HEK293 (cell line): ENCODE measurements at regions not wholly inside any gene's neighbourhood (a gene's known extent, or its start where the extent isn't known, plus 50 kb on each side); places are given as distances from the start of the nearest gene placed in this dataset.

Experiments
- BCL11A ChIP-seq: fragments of 450-650 bp; formaldehyde crosslinking; IDR thresholded peaks from 2 replicates; pipeline ENCODE4 v1.5.1; 2016; ENCODE audit warnings: low read depth, missing biosample characterization, missing genetic modification characterization
- ELK4 ChIP-seq: IDR thresholded peaks from 2 replicates; pipeline ENCODE4 v1.6.1; 2011; ENCODE audit warnings: mild to moderate bottlenecking, low read depth, low read length, borderline replicate concordance
- PRDM10 ChIP-seq: fragments of 450-650 bp; formaldehyde crosslinking; IDR thresholded peaks from 2 replicates; pipeline ENCODE4 v1.5.1; 2016; ENCODE audit warnings: missing biosample characterization, missing genetic modification characterization
- PRDM4 ChIP-seq: fragments of 450-650 bp; formaldehyde crosslinking; IDR thresholded peaks from 2 replicates; pipeline ENCODE4 v1.5.1; 2017; ENCODE audit warnings: missing biosample characterization, missing genetic modification characterization
- PRDM6 ChIP-seq: fragments of 450-650 bp; formaldehyde crosslinking; IDR thresholded peaks from 2 replicates; pipeline ENCODE4 v1.5.1; 2017; ENCODE audit warnings: missing biosample characterization, missing genetic modification characterization
- TRIM28 ChIP-seq: IDR thresholded peaks from 2 replicates; pipeline ENCODE4 v1.6.1; 2011; ENCODE audit warnings: low read length, control low read depth, borderline replicate concordance
- ZBTB1 ChIP-seq: fragments of 450-650 bp; formaldehyde crosslinking; IDR thresholded peaks from 2 replicates; pipeline ENCODE4 v1.5.1; 2016; ENCODE audit warnings: missing biosample characterization, missing genetic modification characterization
- ZBTB48 ChIP-seq: fragments of 450-650 bp; formaldehyde crosslinking; IDR thresholded peaks from 2 replicates; pipeline ENCODE4 v1.5.1; 2016; ENCODE audit warnings: missing biosample characterization, missing genetic modification characterization
- ZEB2 ChIP-seq: fragments of 450-650 bp; formaldehyde crosslinking; IDR thresholded peaks from 2 replicates; pipeline ENCODE4 v1.5.1; 2016; ENCODE audit warnings: missing biosample characterization, missing genetic modification characterization
- ZNF19 ChIP-seq: fragments of 450-650 bp; formaldehyde crosslinking; IDR thresholded peaks from 2 replicates; pipeline ENCODE4; 2016; ENCODE audit warnings: missing biosample characterization, missing genetic modification characterization, low read depth
- ZNF2 ChIP-seq: fragments of 450-650 bp; formaldehyde crosslinking; IDR thresholded peaks from 2 replicates; pipeline ENCODE4 v1.5.1; 2016; ENCODE audit warnings: missing biosample characterization, missing genetic modification characterization
- ZNF24 ChIP-seq: fragments of 450-650 bp; formaldehyde crosslinking; IDR thresholded peaks from 2 replicates; pipeline ENCODE4 v1.5.1; 2016; ENCODE audit warnings: missing biosample characterization, missing genetic modification characterization
- ZNF292 ChIP-seq: fragments of 450-650 bp; formaldehyde crosslinking; IDR thresholded peaks from 2 replicates; pipeline ENCODE4 v1.5.1; 2016; ENCODE audit warnings: low read depth, missing biosample characterization, missing genetic modification characterization, borderline replicate concordance
- ZNF335 ChIP-seq: fragments of 450-650 bp; formaldehyde crosslinking; conservative IDR thresholded peaks from 2 replicates; pipeline ENCODE4 v1.5.1; 2016; ENCODE audit warnings: missing biosample characterization, missing genetic modification characterization
- ZNF366 ChIP-seq: fragments of 450-650 bp; formaldehyde crosslinking; conservative IDR thresholded peaks from 2 replicates; pipeline ENCODE4 v1.5.1; 2016; ENCODE audit warnings: missing biosample characterization, missing genetic modification characterization
- ZNF391 ChIP-seq: fragments of 450-650 bp; formaldehyde crosslinking; IDR thresholded peaks from 2 replicates; pipeline ENCODE4 v1.5.1; 2016; ENCODE audit warnings: low read depth, missing biosample characterization, missing genetic modification characterization, borderline replicate concordance
- ZNF488 ChIP-seq: fragments of 450-650 bp; formaldehyde crosslinking; IDR thresholded peaks from 2 replicates; pipeline ENCODE4 v1.5.1; 2016; ENCODE audit warnings: missing biosample characterization, missing genetic modification characterization
- ZNF561 ChIP-seq: fragments of 450-650 bp; IDR thresholded peaks from 2 replicates; pipeline ENCODE4 v1.5.1; 2018; ENCODE audit warnings: missing biosample characterization, missing genetic modification characterization, borderline replicate concordance
- ZNF596 ChIP-seq: fragments of 450-650 bp; IDR thresholded peaks from 2 replicates; pipeline ENCODE4 v1.5.0; 2018; ENCODE audit warnings: missing biosample characterization, mild to moderate bottlenecking, missing genetic modification characterization, moderate library complexity
- ZNF645 ChIP-seq: fragments of 450-650 bp; formaldehyde crosslinking; IDR thresholded peaks from 2 replicates; pipeline ENCODE4; 2016; ENCODE audit warnings: missing biosample characterization, missing genetic modification characterization
- ZNF654 ChIP-seq: fragments of 450-650 bp; formaldehyde crosslinking; IDR thresholded peaks from 2 replicates; pipeline ENCODE4 v1.5.1; 2016; ENCODE audit warnings: low read depth, missing biosample characterization, missing genetic modification characterization
- ZNF777 ChIP-seq: fragments of 450-650 bp; formaldehyde crosslinking; IDR thresholded peaks from 2 replicates; pipeline ENCODE4 v1.5.1; 2017; ENCODE audit warnings: missing biosample characterization, missing genetic modification characterization, borderline replicate concordance
- ZSCAN16 ChIP-seq: fragments of 450-650 bp; formaldehyde crosslinking; IDR thresholded peaks from 2 replicates; pipeline ENCODE4 v1.5.1; 2016; ENCODE audit warnings: missing biosample characterization, missing genetic modification characterization

- TF ChIP-seq TRIM28 (peak; percentile 86; the same call in 1 of the 2 replicates), ZNF2 (tag by site-specific recombination) (peak; percentile 82), ZNF335 (tag by site-specific recombination) (peak; percentile 63), ZNF24 (tag by site-specific recombination) (peak; percentile 75; the same call in 1 of the 2 replicates), ZNF645 (tag by site-specific recombination) (no peak), PRDM4 (peak; percentile 59), BCL11A (tag by site-specific recombination) (peak; percentile 72; the same call in 1 of the 2 replicates), PRDM6 (0 out of 2 replicates have a peak, but pooled peaks have one; percentile 6), ZBTB1 (tag by site-specific recombination) (peak; percentile 72; the same call in 1 of the 2 replicates), ZNF391 (tag by site-specific recombination) (peak; percentile 84; the same call in 1 of the 2 replicates), ZEB2 (tag by site-specific recombination) (peak; percentile 98), ZNF292 (no peak), ZNF561 (tag by site-specific recombination) (peak; percentile 88), ZNF777 (tag by site-specific recombination) (no peak), ZNF19 (tag by site-specific recombination) (no peak), ZNF596 (tag by site-specific recombination) (peak; percentile 68; the same call in 1 of the 2 replicates), ZNF366 (tag by site-specific recombination) (peak; percentile 81), PRDM10 (tag by site-specific recombination) (peak; percentile 45; the same call in 1 of the 2 replicates), ELK4 (no peak), ZBTB48 (tag by site-specific recombination) (0 out of 2 replicates have a peak, but pooled peaks have one; percentile 30), ZNF654 (tag by site-specific recombination) (no peak), ZNF488 (peak; percentile 76; the same call in 1 of the 2 replicates), ZSCAN16 (tag by site-specific recombination) (no peak)
Measured at GRCh38 chr5:91280362-91281269, 102.5 kb downstream of the ARRDC3 start (continued).
